CD14-positive monocyte (primary cell): ENCODE measurements at regions not wholly inside any gene's neighbourhood (a gene's known extent, or its start where the extent isn't known, plus 50 kb on each side); places are given as distances from the start of the nearest gene placed in this dataset.
"Not testable (repeated sequence)": the region's sequence is repeated elsewhere in the genome, so short reads cannot be mapped to it uniquely, and the experiment has no call there.

ENCODE experiments used
- DNase-seq, 3 donors: peaks; one replicate each; pipeline ENCODE4 v3.0.0-alpha.2; 2011 to 2022
- H2AFZ ChIP-seq: 2 replicates; pipeline ENCODE4 v1.6.0; 2012; ENCODE audit warnings: mild to moderate bottlenecking, low read depth, low read length, inconsistent platforms; ENCODE audit not compliant: insufficient read depth, poor library complexity, severe bottlenecking
- H3K27ac ChIP-seq, 2 donors: 1 replicate in 1 of 2; 2 replicates in 1 of 2; pipeline ENCODE4 v1.5.1; 2012 to 2013; ENCODE audit warnings: low read length in 2 of 2, control low read depth in 1 of 2, inconsistent platforms in 1 of 2, low read depth in 1 of 2, mild to moderate bottlenecking in 1 of 2
- H3K27me3 ChIP-seq, 2 donors: one replicate each; pipeline versions ENCODE4 v1.6.0 to v1.6.1; 2011 to 2013; ENCODE audit warnings: low read length in 2 of 2; ENCODE audit not compliant: control insufficient read depth in 2 of 2, insufficient read depth in 2 of 2
- H3K36me3 ChIP-seq, 2 donors: replicated peaks in 1 of 2; 1 replicate in 1 of 2; 2 replicates in 1 of 2; pipeline versions ENCODE4 v1.5.1 to v1.6.1; 2012 to 2013; ENCODE audit warnings: low read length in 2 of 2, control low read depth in 1 of 2, inconsistent platforms in 1 of 2, mild to moderate bottlenecking in 1 of 2; ENCODE audit not compliant: insufficient read depth in 2 of 2, control insufficient read depth in 1 of 2
- H3K4me1 ChIP-seq, 2 donors: 1 replicate in 1 of 2; 2 replicates in 1 of 2; pipeline versions ENCODE4 v1.5.1 to v1.6.1; 2012 to 2013; ENCODE audit warnings: low read length in 2 of 2, control low read depth in 1 of 2, inconsistent platforms in 1 of 2, mild to moderate bottlenecking in 1 of 2, moderate library complexity in 1 of 2; ENCODE audit not compliant: insufficient read depth in 2 of 2, control insufficient read depth in 1 of 2
- H3K4me2 ChIP-seq: replicated peaks from 2 replicates; pipeline ENCODE3; 2012; ENCODE audit warnings: low read length, moderate library complexity, mild to moderate bottlenecking; ENCODE audit not compliant: poor library complexity, severe bottlenecking; ENCODE audit errors: extremely low read depth
- H3K4me3 ChIP-seq, 3 experiments: fragments of 200-600 bp in 1 of 3; sonication (generic) in 1 of 3; replicated peaks in 1 of 3; 1 replicate in 2 of 3; 2 replicates in 1 of 3; pipeline ENCODE4 v1.5.1; 2011 to 2013; ENCODE audit warnings: low read length in 3 of 3, mild to moderate bottlenecking in 3 of 3, control low read depth in 2 of 3, low read depth in 2 of 3, inconsistent platforms in 1 of 3, moderate library complexity in 1 of 3
- H3K79me2 ChIP-seq: 2 replicates; pipeline ENCODE4 v1.6.0; 2012; ENCODE audit warnings: mild to moderate bottlenecking, control low read depth, inconsistent platforms, low read length, moderate library complexity; ENCODE audit not compliant: insufficient read depth
- H3K9ac ChIP-seq: 2 replicates; pipeline ENCODE4 v1.6.0; 2017; ENCODE audit warnings: low read length, mild to moderate bottlenecking; ENCODE audit not compliant: insufficient read depth, poor library complexity, severe bottlenecking
- H3K9me3 ChIP-seq, 2 donors: replicated peaks in 1 of 2; 1 replicate in 1 of 2; 2 replicates in 1 of 2; pipeline versions ENCODE4 v1.5.1 to v1.6.1; 2012 to 2013; ENCODE audit warnings: low read length in 2 of 2, control low read depth in 1 of 2; ENCODE audit not compliant: control insufficient read depth in 1 of 2, insufficient read depth in 1 of 2
- H4K20me1 ChIP-seq: 2 replicates; pipeline ENCODE4 v1.6.0; 2012; ENCODE audit warnings: mild to moderate bottlenecking, low read length, control low read depth, moderate library complexity; ENCODE audit not compliant: insufficient read depth
- H3K27ac Mint-ChIP-seq, 7 donors: one replicate each; pipeline ENCODE4 v1.8.0; 2020; ENCODE audit warnings: mild to moderate bottlenecking in 7 of 7, mixed read lengths in 7 of 7, moderate library complexity in 6 of 7, inconsistent platforms in 2 of 7
- H3K27me3 Mint-ChIP-seq, 3 donors: one replicate each; pipeline ENCODE4 v1.8.0; 2021 to 2022; ENCODE audit warnings: low read depth in 3 of 3, mild to moderate bottlenecking in 3 of 3, mixed read lengths in 3 of 3, moderate library complexity in 3 of 3, inconsistent platforms in 1 of 3
- H3K36me3 Mint-ChIP-seq, 2 donors: one replicate each; pipeline ENCODE4 v1.8.0; 2020; ENCODE audit warnings: mixed read lengths in 2 of 2, inconsistent platforms in 1 of 2, mild to moderate bottlenecking in 1 of 2
- H3K4me1 Mint-ChIP-seq: one replicate; pipeline ENCODE4 v1.8.0; 2020; ENCODE audit warnings: mild to moderate bottlenecking, mixed read lengths
- H3K4me3 Mint-ChIP-seq, 2 donors: one replicate each; pipeline ENCODE4 v1.8.0; 2020; ENCODE audit warnings: mild to moderate bottlenecking in 2 of 2, mixed read lengths in 2 of 2, moderate library complexity in 1 of 2
- H3K9me3 Mint-ChIP-seq, 7 donors: one replicate each; pipeline ENCODE4 v1.8.0; 2020 to 2022; ENCODE audit warnings: mixed read lengths in 7 of 7, mild to moderate bottlenecking in 6 of 7, moderate library complexity in 6 of 7, inconsistent platforms in 2 of 7
- CTCF ChIP-seq: fragments of 200-600 bp; IDR thresholded peaks from one replicate; pipeline ENCODE4 v1.8.0; 2022; ENCODE audit warnings: antibody characterized with exemption, mild to moderate bottlenecking
- WGBS: methylation state at CpG from one replicate; pipeline ENCODE4 v1.1.5; 2013; ENCODE audit warnings: missing lambda C conversion rate; ENCODE audit not compliant: insufficient coverage; 5-methylcytosine and 5-hydroxymethylcytosine counted together
- intact Hi-C, 2 donors: fragments of 100-400 bp; cut with micrococcal nuclease; formaldehyde crosslinking; loops; one replicate each; pipeline versions ENCODE4 v1.15.0 to v1.15.1; 2023

DNA sequence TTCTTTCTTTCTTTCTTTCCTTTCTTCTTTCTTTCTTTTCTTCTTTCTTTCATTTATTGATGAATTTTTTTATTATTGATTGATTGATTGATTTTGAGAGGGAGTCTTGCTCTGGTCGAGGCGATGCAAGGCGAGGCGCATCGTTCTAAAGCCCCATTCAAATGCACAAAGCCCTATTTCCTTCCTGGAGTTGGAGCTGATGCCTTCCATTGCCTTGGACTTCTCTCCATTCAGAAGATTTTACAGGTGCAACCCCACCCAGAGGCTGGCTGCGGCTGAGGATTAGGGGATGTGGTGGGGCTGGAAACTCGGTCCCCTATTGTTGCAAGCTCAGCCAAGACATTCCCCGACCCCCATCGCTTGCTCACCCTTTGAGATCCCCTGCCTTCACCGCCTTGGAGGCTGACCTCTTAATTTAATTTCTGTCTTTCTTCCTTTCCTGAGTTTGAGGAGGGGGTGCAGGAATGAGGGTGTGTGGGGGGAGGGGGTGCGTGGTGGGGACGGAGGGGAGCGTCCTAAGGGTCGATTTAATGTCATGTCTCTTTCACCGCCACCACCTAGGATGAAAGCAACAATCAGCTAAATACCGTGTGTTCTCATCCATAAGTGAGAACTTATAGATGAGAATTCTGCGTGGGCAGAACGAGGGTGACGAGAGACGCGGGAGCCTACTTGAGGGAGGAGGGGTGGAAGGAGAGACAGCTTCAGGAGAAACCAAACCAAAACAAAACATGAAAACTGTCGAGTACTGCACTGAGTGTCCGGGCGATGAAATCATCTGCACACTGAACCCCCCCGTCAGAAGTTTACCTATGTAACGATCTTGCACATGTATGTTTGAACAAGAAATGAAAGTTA is 3913.9 kb upstream of the OR11H1 start:
- H3K27me3 ChIP-seq: no peaks in the 10 kb centered on the region
- Mint-ChIP-seq H3K4me3 (no peak overlapping the region), H3K27me3 (peaks cover 0 to 2% (median 0%) of the 10 kb centered on the region in 3 donors), H3K27ac (no peak overlapping the region), H3K36me3 (no peaks in the 10 kb centered on the region), H3K9me3 (peaks cover 46 to 95% (median 85%) of the 10 kb centered on the region in 7 donors), H3K4me1 (no peaks in the 10 kb centered on the region)
- intact Hi-C loops: no loop called here
- H3K36me3 ChIP-seq: no peaks in the 10 kb centered on the region
- no peak for DNase-seq
- H3K9me3 ChIP-seq: peaks cover 83 to 86% of the 10 kb centered on the region in 2 donors
- H3K4me3 ChIP-seq: no peak overlapping the region
- 97% methylated on average over 12 of the region's 26 CpGs for WGBS
- H3K4me1 ChIP-seq: no peaks in the 10 kb centered on the region
- H2AFZ ChIP-seq: no peak overlapping the region
- TF ChIP-seq CTCF: no peak
- H3K79me2 ChIP-seq: no peaks in the 10 kb centered on the region
- no peaks in the 10 kb centered on the region for H4K20me1 ChIP-seq
- no peak overlapping the region for H3K4me2 ChIP-seq
- no peak overlapping the region for H3K9ac ChIP-seq
- H3K27ac ChIP-seq: no peak overlapping the region

DNA sequence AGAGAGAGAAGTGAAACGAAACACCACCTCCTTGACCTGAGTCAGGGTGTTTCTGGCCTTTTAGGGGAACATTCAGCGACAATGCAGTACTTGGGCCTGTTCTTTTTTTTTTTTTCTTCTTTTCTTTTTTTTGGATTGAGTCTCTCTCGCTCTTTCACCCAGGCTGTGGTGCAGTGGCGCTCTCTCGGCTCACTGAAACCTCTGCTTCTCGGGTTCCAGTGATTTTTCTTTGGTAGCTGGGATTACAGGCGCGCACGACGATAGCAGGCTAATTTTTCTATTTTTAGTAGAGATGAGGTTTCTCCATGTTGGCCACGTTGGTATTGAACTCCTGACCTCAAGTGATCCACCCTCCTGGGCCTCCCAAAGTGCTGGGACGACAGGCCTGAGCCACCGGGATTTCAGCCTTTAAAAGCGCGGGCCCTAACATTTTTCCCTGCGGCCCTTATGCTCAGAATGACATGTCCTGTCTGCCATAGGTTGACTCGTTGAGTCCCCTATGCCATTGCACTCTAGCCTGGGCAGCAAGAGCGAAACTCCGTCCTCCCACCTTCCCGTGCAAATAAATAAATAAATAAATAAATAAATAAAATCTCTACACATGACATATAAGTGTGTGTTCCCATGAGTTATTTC is 3913.1 kb upstream of the OR11H1 start:
- H3K27ac Mint-ChIP-seq, H3K36me3 ChIP-seq, H3K4me1 ChIP-seq, H3K4me3 ChIP-seq, DNase-seq, H3K27ac ChIP-seq, H3K9ac ChIP-seq, intact Hi-C loops, H3K36me3 Mint-ChIP-seq, H3K79me2 ChIP-seq, H3K27me3 ChIP-seq, H3K27me3 Mint-ChIP-seq, H4K20me1 ChIP-seq, H3K4me2 ChIP-seq, H3K4me3 Mint-ChIP-seq, H2AFZ ChIP-seq, H3K4me1 Mint-ChIP-seq: not testable (repeated sequence)
- peaks cover 51 to 99% (median 91%) of the 10 kb centered on the region in 7 donors for H3K9me3 Mint-ChIP-seq
- 80% methylated on average over 14 of the region's 20 CpGs for WGBS
- peaks cover 90 to 94% of the 10 kb centered on the region in 2 donors for H3K9me3 ChIP-seq
